ENCODE measurements at regions not wholly inside any gene's neighbourhood (a gene's known extent, or its start where the extent isn't known, plus 50 kb on each side); places are given as distances from the start of the nearest gene placed in this dataset.

DNA sequence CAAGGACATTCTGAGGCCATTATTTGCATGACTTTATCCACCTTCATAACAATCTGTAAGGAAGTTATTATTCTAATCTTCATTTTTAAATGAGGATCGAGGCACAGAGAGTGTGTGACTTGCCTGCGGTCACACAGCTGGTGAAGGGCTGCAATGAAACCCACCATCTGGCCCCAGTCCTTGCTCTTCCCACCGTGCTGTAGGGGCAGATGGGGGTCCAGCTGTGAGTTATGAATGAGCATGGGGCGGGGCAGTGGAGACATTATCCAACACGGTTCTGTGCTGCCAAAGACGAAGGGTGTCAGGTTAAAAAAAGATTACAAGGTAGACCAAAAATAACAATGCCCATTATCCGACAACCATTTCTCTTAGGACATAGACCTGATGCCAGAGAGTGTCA is 417.5 kb upstream of the MGMT start:
- TF ChIP-seq POLR2A (IDR thresholded peaks at IDR 0.05) (no peak), CTCF (IDR thresholded peaks at IDR 0.05) (no peak)
